ENCODE measurements at regions not wholly inside any gene's neighbourhood (a gene's known extent, or its start where the extent isn't known, plus 50 kb on each side); places are given as distances from the start of the nearest gene placed in this dataset.

DNA sequence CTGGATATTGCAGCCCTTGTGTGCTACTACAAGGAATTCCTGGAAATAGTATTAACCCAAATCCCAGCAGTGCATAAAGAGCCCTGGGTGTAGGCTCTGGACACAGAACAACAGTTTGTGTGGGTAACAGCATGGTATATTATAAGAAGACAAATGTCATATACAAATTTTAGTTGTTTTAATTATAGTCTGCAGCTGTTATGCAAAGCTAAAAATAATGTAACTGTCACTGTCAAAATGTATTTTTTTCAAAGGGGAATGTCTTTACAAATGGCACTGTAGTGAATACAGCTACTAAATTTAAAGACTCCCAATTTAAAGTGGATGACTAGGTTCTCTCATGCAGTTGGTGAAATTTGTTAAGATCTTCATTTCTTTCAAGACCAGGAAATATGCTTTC lies 339.0 kb downstream of the GPR37 start (continued):
- TF ChIP-seq HNRNPLL (IDR thresholded peaks at IDR 0.05; ENCODE audit: low read depth, low read length, poor library complexity, severe bottlenecking) (no peak), ARID1B (IDR thresholded peaks at IDR 0.05) (no peak), ZNF133 (CRISPR knock-in tag; IDR thresholded peaks at IDR 0.05) (no peak), ESRRA (IDR thresholded peaks at IDR 0.05; ENCODE audit: borderline replicate concordance, low read depth) (no peak), PHF8 (IDR thresholded peaks at IDR 0.05; ENCODE audit: borderline replicate concordance, low read length) (no peak)
- TF ChIP-seq, protein P1, sequence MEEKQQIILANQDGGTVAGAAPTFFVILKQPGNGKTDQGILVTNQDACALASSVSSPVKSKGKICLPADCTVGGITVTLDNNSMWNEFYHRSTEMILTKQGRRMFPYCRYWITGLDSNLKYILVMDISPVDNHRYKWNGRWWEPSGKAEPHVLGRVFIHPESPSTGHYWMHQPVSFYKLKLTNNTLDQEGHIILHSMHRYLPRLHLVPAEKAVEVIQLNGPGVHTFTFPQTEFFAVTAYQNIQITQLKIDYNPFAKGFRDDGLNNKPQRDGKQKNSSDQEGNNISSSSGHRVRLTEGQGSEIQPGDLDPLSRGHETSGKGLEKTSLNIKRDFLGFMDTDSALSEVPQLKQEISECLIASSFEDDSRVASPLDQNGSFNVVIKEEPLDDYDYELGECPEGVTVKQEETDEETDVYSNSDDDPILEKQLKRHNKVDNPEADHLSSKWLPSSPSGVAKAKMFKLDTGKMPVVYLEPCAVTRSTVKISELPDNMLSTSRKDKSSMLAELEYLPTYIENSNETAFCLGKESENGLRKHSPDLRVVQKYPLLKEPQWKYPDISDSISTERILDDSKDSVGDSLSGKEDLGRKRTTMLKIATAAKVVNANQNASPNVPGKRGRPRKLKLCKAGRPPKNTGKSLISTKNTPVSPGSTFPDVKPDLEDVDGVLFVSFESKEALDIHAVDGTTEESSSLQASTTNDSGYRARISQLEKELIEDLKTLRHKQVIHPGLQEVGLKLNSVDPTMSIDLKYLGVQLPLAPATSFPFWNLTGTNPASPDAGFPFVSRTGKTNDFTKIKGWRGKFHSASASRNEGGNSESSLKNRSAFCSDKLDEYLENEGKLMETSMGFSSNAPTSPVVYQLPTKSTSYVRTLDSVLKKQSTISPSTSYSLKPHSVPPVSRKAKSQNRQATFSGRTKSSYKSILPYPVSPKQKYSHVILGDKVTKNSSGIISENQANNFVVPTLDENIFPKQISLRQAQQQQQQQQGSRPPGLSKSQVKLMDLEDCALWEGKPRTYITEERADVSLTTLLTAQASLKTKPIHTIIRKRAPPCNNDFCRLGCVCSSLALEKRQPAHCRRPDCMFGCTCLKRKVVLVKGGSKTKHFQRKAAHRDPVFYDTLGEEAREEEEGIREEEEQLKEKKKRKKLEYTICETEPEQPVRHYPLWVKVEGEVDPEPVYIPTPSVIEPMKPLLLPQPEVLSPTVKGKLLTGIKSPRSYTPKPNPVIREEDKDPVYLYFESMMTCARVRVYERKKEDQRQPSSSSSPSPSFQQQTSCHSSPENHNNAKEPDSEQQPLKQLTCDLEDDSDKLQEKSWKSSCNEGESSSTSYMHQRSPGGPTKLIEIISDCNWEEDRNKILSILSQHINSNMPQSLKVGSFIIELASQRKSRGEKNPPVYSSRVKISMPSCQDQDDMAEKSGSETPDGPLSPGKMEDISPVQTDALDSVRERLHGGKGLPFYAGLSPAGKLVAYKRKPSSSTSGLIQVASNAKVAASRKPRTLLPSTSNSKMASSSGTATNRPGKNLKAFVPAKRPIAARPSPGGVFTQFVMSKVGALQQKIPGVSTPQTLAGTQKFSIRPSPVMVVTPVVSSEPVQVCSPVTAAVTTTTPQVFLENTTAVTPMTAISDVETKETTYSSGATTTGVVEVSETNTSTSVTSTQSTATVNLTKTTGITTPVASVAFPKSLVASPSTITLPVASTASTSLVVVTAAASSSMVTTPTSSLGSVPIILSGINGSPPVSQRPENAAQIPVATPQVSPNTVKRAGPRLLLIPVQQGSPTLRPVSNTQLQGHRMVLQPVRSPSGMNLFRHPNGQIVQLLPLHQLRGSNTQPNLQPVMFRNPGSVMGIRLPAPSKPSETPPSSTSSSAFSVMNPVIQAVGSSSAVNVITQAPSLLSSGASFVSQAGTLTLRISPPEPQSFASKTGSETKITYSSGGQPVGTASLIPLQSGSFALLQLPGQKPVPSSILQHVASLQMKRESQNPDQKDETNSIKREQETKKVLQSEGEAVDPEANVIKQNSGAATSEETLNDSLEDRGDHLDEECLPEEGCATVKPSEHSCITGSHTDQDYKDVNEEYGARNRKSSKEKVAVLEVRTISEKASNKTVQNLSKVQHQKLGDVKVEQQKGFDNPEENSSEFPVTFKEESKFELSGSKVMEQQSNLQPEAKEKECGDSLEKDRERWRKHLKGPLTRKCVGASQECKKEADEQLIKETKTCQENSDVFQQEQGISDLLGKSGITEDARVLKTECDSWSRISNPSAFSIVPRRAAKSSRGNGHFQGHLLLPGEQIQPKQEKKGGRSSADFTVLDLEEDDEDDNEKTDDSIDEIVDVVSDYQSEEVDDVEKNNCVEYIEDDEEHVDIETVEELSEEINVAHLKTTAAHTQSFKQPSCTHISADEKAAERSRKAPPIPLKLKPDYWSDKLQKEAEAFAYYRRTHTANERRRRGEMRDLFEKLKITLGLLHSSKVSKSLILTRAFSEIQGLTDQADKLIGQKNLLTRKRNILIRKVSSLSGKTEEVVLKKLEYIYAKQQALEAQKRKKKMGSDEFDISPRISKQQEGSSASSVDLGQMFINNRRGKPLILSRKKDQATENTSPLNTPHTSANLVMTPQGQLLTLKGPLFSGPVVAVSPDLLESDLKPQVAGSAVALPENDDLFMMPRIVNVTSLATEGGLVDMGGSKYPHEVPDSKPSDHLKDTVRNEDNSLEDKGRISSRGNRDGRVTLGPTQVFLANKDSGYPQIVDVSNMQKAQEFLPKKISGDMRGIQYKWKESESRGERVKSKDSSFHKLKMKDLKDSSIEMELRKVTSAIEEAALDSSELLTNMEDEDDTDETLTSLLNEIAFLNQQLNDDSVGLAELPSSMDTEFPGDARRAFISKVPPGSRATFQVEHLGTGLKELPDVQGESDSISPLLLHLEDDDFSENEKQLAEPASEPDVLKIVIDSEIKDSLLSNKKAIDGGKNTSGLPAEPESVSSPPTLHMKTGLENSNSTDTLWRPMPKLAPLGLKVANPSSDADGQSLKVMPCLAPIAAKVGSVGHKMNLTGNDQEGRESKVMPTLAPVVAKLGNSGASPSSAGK (IDR thresholded peaks at IDR 0.05), result no peak

All from K562 (cell line).